MM.1S (cell line): ENCODE measurements at regions not wholly inside any gene's neighbourhood (a gene's known extent, or its start where the extent isn't known, plus 50 kb on each side); places are given as distances from the start of the nearest gene placed in this dataset.

Source experiments
- CTCF ChIP-seq: fragments of 300-600 bp; sonication (generic); IDR thresholded peaks from 2 replicates; pipeline ENCODE4 v1.5.1; 2016; ENCODE audit warnings: antibody characterized with exemption, low read length, mixed read lengths
- EZH2 ChIP-seq: fragments of 300-600 bp; sonication (generic); optimal IDR thresholded peaks from 2 replicates; pipeline ENCODE3; 2017; ENCODE audit warnings: low read depth, mild to moderate bottlenecking, antibody characterized with exemption, low read length, mixed read lengths

GRCh38 chr3:180359061-180359952 is 242.7 kb upstream of the TTC14 start:
- no peak for TF ChIP-seq CTCF
- no peak for TF ChIP-seq EZH2
